Tibial artery (tissue), 4 donors: ENCODE measurements at regions not wholly inside any gene's neighbourhood (a gene's known extent, or its start where the extent isn't known, plus 50 kb on each side); places are given as distances from the start of the nearest gene placed in this dataset.

Experiments
- DNase-seq, 2 donors: peaks; one replicate each; pipeline ENCODE4 v3.0.0-alpha.2; 2019
- H3K27ac ChIP-seq, 2 donors: fragments of 200-600 bp; sonication (generic) in 1 of 2; 1 replicate in 1 of 2; 2 replicates in 1 of 2; pipeline ENCODE4 v1.5.1; 2018 to 2019; ENCODE audit warnings: mild to moderate bottlenecking in 1 of 2
- H3K27me3 ChIP-seq, 2 donors: fragments of 200-600 bp; sonication (generic) in 1 of 2; one replicate each; pipeline versions ENCODE4 v1.5.1 to v1.6.0; 2016 to 2019
- H3K36me3 ChIP-seq, 3 donors: fragments of 200-600 bp; sonication (generic) in 2 of 3; one replicate each; pipeline ENCODE4 v1.5.1; 2016 to 2019; ENCODE audit warnings: mild to moderate bottlenecking in 2 of 3
- H3K4me1 ChIP-seq, 4 donors: fragments of 200-600 bp; sonication (generic) in 2 of 4; 1 replicate in 3 of 4; 2 replicates in 1 of 4; pipeline ENCODE4 v1.5.1; 2016 to 2019
- H3K4me3 ChIP-seq, 2 donors: fragments of 200-600 bp; sonication (generic) in 1 of 2; 1 replicate in 1 of 2; 2 replicates in 1 of 2; pipeline ENCODE4 v1.5.1; 2018 to 2019; ENCODE audit warnings: mild to moderate bottlenecking in 2 of 2
- H3K9me3 ChIP-seq, 3 donors: fragments of 200-600 bp; sonication (generic) in 1 of 3; one replicate each; pipeline ENCODE4 v1.5.1; 2016 to 2019
- intact Hi-C: fragments of 100-400 bp; cut with DNase I; formaldehyde crosslinking; loops from one replicate; pipeline ENCODE4 v1.15.0; 2023; ENCODE audit warnings: low total_unique reads
- TF ChIP-seq, protein P1 (sequence below), 2 experiments: fragments of 200-600 bp in 1 of 2; fragments of 450-650 bp in 1 of 2; IDR thresholded peaks; one replicate each; pipeline ENCODE4 v1.5.1; 2017 to 2019; ENCODE audit warnings: antibody characterized with exemption in 2 of 2, mild to moderate bottlenecking in 1 of 2, moderate library complexity in 1 of 2

- H3K9me3 ChIP-seq: no peaks in the 10 kb centered on the region
- H3K27ac ChIP-seq: no peak overlapping the region
- peaks cover 0 to 21% (median 8%) of the 10 kb centered on the region in 4 donors for H3K4me1 ChIP-seq
- TF ChIP-seq, protein P1, sequence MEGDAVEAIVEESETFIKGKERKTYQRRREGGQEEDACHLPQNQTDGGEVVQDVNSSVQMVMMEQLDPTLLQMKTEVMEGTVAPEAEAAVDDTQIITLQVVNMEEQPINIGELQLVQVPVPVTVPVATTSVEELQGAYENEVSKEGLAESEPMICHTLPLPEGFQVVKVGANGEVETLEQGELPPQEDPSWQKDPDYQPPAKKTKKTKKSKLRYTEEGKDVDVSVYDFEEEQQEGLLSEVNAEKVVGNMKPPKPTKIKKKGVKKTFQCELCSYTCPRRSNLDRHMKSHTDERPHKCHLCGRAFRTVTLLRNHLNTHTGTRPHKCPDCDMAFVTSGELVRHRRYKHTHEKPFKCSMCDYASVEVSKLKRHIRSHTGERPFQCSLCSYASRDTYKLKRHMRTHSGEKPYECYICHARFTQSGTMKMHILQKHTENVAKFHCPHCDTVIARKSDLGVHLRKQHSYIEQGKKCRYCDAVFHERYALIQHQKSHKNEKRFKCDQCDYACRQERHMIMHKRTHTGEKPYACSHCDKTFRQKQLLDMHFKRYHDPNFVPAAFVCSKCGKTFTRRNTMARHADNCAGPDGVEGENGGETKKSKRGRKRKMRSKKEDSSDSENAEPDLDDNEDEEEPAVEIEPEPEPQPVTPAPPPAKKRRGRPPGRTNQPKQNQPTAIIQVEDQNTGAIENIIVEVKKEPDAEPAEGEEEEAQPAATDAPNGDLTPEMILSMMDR (IDR thresholded peaks at IDR 0.05): no peak
- intact Hi-C loops: no loop called here
- no peaks in the 10 kb centered on the region for H3K36me3 ChIP-seq
- peak in 1 of 2 donors; percentile 52 for DNase-seq
- peaks cover 0 to 7% of the 10 kb centered on the region in 2 donors for H3K27me3 ChIP-seq
- peak overlapping the region in 1 of 2 donors; percentile 5 for H3K4me3 ChIP-seq
These were observed 104.9 kb downstream of the XRCC2 start for GRCh38 chr7:152571068-152571467.

- peaks cover 0 to 8% of the 10 kb centered on the region in 2 donors for H3K27me3 ChIP-seq
- H3K27ac ChIP-seq: no peak overlapping the region
- H3K9me3 ChIP-seq: no peaks in the 10 kb centered on the region
- TF ChIP-seq, protein P1 (IDR thresholded peaks at IDR 0.05): no peak
- DNase-seq: peak in 1 of 2 donors; percentile 11
- H3K4me3 ChIP-seq: no peak overlapping the region
- H3K36me3 ChIP-seq: no peaks in the 10 kb centered on the region
- intact Hi-C loops: no loop called here
- H3K4me1 ChIP-seq: peaks cover 0 to 21% (median 8%) of the 10 kb centered on the region in 4 donors
These were observed 107.0 kb downstream of the XRCC2 start for GRCh38 chr7:152568972-152569371.

- peak in 1 of 2 donors; percentile 27 for DNase-seq
- intact Hi-C loops: no loop called here
- TF ChIP-seq, protein P1 (IDR thresholded peaks at IDR 0.05): no peak
- Histone ChIP-seq H3K9me3 (no peaks in the 10 kb centered on the region), H3K36me3 (no peaks in the 10 kb centered on the region), H3K4me3 (no peak overlapping the region), H3K4me1 (peaks cover 0 to 3% (median 0%) of the 10 kb centered on the region in 4 donors), H3K27me3 (peaks cover 0 to 12% of the 10 kb centered on the region in 2 donors), H3K27ac (no peak overlapping the region)
These were observed 110.2 kb downstream of the XRCC2 start for GRCh38 chr7:152565731-152566130.

GRCh38 chr7:152564656-152565250 lies 111.2 kb downstream of the XRCC2 start:
- Histone ChIP-seq H3K9me3 (no peaks in the 10 kb centered on the region), H3K27me3 (peaks cover 0 to 13% of the 10 kb centered on the region in 2 donors), H3K4me3 (no peak overlapping the region), H3K36me3 (no peaks in the 10 kb centered on the region), H3K4me1 (no peaks in the 10 kb centered on the region), H3K27ac (no peak overlapping the region)
- intact Hi-C loops: no loop called here
- DNase-seq: no peak
- TF ChIP-seq, protein P1 (IDR thresholded peaks at IDR 0.05): no peak

GRCh38 chr7:152556013-152556755 lies 119.8 kb downstream of the XRCC2 start:
- H3K9me3 ChIP-seq: no peaks in the 10 kb centered on the region
- H3K27ac ChIP-seq: no peak overlapping the region
- no peaks in the 10 kb centered on the region for H3K4me1 ChIP-seq
- no peak for DNase-seq
- no peak overlapping the region for H3K4me3 ChIP-seq
- TF ChIP-seq, protein P1 (IDR thresholded peaks at IDR 0.05): no peak
- H3K36me3 ChIP-seq: no peaks in the 10 kb centered on the region
- H3K27me3 ChIP-seq: peaks cover 0 to 5% of the 10 kb centered on the region in 2 donors
- intact Hi-C loops: no loop called here
